ENCODE measurements at regions not wholly inside any gene's neighbourhood (a gene's known extent, or its start where the extent isn't known, plus 50 kb on each side); places are given as distances from the start of the nearest gene placed in this dataset.

- TF ChIP-seq EZH2phosphoT487 (IDR thresholded peaks at IDR 0.05; ENCODE audit: insufficient read depth, low read depth) = no peak
- TF ChIP-seq EZH2 (IDR thresholded peaks at IDR 0.05; ENCODE audit: insufficient read depth, poor library complexity, severe bottlenecking) = no peak
Observed at GRCh38 chr18:50472941-50473340, 86.9 kb upstream of the MAPK4 start.

All from GM23248 (cell line).